Activated CD8-positive, alpha-beta memory T cell treated with anti-CD3 and anti-CD28 coated beads, Interleukin-2, amount 50 U/mL, for 1 hour (primary cell): ENCODE measurements at regions not wholly inside any gene's neighbourhood (a gene's known extent, or its start where the extent isn't known, plus 50 kb on each side); places are given as distances from the start of the nearest gene placed in this dataset.

Source experiments
- DNase-seq: peaks from one replicate; pipeline ENCODE4 v3.0.0-alpha.2; 2020; ENCODE audit errors: extremely low read depth

DNA sequence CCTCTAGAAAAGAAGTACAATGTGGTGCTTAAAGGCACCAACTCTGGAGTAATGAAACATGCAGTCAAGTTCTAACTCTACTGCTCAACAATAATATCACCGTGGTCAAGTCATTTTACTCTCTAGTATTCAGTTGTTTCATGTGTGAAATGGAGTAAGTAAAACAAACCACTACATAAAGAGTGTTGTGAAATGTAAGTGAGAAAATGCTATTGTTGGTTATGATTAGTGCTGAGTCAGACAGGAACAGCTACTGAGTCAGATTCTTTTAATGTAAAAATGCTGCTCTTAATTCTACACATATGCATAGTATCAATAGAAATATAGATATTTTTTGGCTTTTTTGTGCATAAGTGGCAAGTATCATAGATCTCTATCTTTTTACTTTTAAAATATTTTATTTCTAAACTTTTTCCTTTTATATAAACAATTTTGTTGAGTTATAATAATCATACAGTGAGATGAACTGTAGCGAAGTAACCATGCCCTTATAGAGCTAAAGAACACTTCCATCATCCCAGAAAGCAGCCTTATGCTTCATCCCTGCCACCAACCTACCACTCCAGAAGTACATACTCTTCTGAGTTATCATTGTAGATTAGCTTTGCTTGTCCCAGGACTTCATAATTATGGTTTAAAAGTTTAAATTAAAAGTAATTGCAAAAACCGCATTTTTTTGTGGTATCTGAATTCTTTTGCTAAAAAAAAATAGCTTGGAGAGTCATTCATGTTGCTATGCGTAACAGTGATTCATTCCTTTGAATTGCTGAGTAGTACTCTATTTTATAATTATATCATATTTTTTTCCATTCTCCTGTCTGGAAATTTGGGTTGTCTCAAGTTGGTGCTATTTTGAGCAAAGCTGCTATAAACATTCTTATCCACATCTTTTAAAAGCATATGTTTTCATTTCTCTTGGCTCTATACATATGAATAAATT is 548.2 kb upstream of the CLINT1 start:
- no peak for DNase-seq

DNA sequence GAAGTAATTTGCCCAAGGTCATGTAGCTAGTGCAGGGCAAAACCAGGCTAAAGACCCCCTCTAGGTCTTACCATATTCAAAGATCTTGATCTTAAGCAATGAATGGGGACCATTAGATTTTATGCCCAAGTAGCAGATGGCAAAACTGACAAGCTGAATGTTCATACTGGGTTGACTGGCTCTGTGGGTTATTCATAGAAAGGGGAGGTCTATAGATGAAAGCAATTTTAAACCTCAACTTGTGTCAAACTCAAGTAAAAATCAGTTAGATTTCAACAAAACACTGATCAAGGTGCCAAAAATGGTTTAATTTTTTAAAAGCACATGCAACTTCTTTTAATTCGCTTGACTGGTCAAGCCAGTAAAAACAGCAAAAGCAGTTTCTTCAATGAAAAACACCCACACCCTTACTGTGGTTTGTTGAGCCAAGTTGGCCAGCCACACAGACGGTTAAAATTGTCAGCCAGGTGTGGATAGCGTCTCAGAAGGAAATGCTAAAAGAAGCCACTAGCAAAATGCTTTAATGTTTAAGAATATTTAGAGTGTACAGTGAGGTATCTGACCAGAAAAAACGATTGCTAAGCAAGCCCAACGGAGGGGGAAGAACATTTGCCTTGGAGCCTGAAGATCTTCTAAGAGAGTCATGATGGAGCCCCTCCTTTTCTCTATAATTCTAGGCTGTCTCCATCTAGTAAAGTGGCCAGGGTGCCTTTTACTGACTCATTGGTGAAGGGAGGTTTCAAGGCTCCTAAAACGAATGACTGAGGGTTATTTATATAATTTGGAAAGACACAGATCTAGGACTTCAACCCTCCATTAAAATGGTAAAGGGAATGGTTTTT is 539.6 kb upstream of the CLINT1 start:
- no peak for DNase-seq

DNA sequence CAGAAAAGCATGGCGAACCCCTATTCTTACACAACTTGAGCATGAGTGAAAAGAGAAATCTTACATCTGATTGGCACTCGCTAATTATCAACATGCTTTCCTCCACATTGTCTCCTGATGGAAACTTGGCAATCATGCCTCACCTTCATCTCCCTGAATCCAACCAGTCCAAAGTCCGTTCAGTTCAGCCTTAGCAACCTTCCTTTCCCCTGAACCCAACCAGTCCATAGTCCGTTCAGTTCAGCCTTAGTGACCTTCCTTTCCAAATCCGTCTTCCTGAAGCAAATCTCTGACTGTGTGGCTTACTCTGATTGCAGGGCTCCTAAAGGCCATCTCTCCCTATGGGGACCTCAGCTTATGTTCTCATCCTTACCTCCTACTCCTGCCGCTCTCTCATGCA is 538.3 kb upstream of the CLINT1 start:
- no peak for DNase-seq

DNA sequence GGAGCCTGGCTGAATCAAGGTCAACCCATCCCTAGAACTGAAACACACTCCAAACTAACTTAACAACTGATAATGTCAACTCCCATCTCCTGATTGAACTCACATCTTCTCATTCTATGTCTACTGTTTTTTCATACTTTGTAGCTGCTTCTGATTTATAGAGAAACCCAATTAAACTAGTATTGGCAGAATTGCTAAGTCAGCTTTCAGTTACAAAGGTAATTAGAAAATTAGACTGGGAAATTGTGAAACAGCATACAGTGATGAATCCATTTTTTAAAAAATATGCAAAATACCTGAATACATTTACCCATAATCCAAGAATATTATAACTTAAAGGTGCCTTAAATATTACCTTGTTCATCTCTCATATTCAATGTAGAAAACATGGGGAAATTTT is 535.2 kb upstream of the CLINT1 start:
- no peak for DNase-seq

DNA sequence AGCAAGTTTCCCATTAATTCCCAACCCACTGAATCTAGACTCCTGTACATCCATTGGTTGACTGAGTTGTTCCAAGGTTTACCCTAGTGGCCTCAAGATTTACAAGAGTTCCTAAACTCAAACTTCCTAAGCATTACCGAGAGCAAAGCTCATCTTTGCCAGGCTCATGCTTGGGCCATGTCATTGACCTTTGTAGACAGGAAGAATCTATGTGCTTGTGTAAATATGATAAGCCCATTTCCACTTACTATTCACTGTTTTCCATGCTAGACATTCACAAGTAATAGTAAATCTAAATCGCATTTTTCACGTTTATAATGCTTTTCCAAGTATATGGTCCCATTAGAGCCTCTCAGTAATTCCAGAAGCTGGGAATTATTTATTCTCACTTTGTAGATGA is 534.5 kb upstream of the CLINT1 start:
- DNase-seq, result no peak

DNA sequence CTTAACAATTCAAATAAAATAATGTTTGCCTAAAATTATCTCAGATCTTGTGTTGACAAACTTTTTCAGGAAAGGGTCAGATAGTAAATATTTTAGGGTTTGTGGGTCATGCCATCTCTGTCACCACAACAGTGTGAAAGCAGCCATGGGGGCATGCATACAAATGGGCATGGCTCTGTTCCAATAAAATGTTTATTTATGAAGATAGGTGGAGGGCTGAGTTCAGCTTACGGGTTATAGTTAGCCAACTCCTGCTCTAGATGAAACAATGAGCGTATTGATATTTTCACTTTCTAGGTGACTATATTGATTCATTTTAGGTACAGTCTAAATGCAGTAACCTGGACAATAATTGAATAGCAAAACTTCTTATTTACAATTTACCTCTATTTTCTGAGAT is 533.8 kb upstream of the CLINT1 start:
- DNase-seq, result no peak

DNA sequence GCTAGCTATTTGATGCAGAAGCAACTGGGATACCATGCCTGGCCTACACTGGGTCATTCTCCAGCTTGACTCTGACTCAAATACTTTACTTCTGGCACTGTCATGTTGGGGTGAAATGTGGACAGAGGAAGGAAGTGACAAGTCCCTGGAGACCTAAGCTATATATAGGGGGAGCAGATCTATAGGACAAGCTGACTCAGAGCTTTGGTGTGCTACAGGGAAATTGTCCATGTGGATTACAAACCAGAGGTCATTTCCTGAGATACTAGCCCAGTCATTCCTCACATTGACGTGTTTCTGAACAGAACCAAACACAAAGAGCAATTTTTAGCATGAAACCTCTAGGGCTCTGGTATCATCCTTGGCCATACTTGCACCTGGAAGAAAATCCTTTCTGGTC is 531.6 kb upstream of the CLINT1 start:
- DNase-seq, result no peak

DNA sequence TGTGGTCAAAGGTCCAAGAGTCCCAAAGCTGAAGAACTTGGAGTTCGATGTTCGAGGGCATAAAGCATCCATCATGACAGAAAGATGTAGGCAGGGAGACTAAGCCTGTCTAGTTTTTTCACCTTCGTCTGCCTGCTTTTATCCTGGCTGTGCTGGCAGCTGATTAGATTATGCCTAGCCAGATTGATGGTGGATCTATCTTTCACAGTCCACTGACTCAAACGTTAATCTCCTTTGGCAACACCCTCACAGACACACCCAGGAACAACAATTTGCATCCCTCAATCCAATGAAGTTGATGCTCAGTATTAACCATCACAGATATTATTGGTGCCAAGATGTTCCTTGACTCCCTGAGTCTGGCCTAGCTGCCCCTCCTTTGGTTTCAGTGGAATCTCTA is 530.8 kb upstream of the CLINT1 start:
- DNase-seq, result no peak

DNA sequence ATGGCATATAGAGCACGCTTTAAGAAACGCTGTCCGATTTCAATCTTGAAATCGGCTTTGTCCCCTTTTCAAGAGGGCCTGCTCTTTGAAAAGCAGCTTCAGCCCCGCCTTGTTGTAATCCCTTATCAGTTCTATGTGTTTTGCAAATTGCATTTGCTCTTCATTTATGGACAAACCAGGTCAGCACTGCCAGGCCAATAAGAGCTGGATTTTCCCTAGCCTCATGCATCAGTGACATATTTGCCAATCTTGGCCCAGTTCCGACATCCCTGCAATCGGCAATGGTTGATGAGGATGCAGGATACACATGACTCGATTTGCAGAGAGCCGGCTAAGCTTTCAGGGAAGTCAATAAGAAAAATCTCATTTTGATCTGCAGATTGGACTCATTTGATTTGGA is 529.1 kb upstream of the CLINT1 start:
- DNase-seq, result no peak

DNA sequence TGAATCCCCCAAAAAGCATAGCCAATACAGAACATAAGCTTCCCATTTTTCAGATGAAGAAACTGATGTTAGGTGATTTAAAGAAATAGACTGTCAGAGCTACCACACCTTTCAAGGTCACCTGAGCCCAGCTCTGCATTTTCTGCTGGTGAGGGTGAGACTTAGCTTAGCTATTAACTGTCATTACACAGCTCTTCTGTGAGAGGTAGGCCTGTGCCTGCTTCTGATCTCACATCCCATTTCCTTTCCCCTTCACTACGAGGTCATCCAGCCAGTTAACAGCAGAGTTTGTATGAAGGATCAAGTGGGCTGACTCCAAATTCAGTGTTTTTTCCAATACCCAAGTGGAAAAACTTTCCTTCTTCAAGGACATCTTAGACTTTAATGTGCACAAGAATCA is 528.6 kb upstream of the CLINT1 start:
- no peak for DNase-seq

DNA sequence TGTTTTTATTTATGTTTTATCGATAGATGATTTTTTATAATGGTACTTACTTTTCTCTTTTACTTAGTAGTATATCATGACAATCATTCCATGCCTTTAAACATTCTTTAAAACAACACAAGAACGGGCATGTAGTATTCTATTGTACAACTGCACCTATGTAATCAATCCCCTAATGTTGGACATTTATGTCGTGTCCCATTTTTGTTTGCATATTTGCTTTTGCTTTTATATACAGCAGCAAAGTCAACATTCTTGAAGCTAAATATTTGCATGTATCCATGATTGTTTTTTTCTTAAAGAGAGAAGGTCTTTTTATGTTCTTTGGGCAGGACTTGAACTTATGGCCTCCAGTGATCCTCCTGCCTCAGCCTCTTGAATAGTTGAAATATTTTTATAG is 527.0 kb upstream of the CLINT1 start:
- DNase-seq, result no peak

DNA sequence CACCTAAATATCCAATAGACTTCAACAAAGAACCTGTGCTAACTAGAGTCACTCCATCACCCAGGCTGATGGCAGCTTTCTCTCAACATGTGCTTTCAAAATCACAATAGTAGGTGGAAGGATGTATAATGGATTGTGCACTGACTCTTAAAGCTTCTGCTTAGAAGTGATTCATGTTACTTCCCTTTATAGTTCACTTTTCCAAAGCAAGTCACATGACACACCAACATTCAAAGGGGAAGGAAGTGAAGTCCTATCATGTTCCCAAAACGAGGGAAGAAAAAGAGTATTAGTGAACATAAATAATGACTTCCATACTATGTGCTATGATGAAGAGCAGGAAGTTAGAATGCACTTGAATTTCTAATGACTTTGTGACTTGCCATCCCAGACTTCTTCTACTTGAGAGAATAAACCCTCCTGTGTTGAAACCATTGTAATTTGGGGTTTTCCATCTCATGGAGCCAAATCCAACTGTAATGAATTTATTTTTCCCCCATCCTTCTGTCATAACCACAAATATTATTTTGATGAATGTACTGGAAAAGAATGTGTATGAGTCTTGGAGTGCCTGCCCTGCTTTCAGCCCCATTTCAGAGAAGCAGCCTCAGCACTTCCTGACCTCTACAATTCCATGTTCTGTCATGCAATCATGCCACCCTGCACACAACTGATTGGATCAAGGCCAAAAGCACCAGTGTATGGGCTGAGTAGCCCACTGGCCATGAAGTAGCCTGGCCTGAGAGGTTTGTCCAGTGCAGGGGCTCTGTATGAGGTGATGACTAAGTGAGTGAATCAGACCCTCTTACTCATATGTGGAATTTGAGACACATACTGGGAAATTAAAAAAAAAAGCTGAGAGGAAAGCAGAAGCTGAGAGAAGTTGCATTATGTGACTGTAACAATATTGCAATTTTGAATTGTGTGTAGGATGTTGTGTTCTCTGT is 525.9 kb upstream of the CLINT1 start:
- DNase-seq, result no peak

DNA sequence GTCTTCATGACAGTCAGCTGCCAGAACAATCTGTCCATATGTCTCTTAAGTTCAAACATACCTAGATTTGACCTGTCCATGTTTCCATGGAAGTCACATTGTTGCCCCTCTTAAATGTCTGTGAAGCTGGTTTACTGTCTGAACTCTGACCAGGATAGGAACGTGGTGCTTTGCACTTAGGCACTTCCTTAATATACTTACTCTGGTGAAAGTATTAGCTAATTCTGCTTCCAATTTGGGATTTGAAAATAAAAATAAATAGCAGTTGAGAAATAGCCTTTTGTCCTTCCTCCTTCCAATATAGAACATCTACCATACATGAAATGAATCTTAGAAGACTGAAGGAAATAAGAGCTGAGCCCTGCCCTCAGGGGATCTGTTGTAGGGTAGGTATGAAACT is 524.5 kb upstream of the CLINT1 start:
- no peak for DNase-seq

DNA sequence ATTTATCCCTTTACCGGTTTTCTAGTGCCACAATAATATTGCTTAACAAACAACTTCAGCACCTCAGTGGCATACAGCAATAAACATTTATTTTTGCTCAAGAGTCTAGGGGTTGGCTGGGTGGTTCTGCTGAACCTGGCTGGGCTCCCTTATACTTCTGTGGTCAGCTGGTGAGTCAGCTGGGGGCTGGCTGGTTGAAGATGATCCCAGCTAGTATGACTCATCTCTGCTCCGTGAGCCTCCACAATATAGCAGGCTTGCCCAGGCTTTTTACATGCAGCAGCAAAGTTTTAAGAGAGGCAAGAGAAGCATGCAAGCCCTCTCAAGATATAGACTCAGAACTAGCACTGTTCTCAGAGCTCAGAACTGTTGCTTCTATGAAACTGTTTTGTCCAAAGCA is 523.5 kb upstream of the CLINT1 start:
- DNase-seq, result no peak

DNA sequence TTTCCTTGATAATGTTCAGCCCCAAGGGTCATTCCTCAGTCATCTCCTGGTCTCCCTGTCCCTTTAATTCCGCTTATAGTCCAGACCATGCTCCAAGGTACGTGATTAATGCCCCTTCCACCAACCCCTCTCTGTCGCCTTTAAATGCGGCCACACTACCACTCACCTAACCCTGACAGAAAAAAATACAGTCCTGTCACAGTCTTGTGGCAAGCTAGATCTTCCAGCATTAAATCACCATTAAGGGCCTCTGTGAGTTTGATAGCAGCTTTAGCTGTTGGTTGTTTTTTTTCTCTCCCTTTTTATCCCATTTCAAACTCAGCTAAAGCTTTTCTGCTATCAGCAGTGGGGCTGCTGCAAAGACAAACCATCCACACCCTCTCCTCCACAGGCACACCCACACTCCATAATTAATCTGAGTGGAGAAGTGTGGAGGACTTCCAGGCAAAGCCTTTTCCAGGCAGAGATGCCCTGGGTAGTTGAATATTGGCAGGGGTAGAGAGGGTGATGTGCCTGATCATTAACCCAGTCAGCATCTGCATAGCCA is 522.7 kb upstream of the CLINT1 start:
- DNase-seq, result no peak

DNA sequence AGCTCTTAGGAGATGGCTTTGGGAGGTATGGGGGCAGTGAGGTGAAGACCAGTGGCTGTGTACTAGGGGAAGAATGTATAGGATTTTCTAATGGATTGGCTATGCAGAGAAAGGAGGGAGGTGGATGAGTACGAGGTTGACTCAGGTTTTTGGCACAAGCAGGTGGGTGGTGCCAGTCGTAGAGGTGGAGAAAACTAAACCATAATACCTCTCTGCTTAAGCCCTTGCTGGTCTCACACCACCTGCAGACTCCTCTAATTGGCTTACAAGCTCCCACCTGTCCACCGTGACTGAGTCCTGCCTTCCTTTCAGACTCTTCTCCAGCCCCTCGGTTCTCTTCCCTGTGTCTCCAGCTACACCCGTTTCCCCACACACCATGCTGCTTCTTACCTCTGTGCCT is 521.7 kb upstream of the CLINT1 start:
- no peak for DNase-seq

DNA sequence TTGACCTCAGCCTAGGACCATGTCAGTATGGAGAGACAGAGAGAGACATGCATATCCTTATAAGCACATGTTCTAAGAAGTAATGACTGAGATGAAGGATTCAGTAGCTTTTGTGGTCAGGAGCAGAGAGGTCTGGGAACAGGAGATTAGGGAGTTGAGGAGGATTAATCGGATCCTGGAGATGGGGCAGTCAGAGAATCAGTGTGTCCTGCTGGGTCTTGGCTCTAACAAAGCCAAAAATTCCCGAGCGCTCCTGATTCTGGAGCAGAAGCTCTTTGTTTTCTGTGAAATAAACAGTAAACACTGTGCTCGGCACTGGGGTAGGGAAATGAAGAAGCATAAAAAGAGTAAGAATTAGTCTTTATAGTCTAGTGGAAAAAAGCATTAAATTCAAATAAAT is 520.0 kb upstream of the CLINT1 start:
- no peak for DNase-seq

DNA sequence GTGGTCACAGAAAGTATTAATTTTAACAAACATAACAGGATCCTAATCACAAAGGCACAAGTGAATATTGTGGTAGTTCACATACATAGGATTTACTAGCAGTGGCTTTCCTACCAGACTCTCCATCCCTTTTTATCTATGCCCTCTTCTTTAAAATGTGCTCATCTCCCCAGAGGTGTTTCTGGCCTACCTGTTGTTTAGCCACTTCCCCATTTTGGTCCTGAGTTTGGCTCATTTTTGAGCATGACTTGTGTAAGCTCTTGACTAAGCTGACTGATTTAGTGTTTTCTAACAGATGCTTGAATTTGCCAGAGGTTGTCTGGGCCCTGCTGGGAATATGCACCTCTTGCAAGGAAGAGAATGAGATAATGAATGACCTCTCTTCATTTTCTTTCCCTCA is 517.7 kb upstream of the CLINT1 start:
- no peak for DNase-seq

DNA sequence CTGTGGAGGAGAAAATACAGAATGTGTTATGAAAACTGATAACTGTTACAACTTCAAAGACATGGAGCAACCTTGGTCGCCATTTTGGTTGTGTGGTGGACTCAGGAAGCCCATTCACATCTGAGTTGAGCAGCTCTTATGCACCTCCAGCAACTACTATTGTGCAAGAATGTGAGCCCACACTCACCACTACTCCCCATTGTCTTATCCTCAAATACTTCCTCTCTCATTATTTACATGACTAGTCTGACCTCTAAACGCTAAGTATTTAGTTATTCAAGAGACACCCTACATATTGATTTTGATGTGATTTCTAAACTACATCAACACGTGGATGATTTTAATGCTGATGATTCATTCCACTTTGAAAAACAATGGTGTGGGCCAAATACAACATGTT is 516.6 kb upstream of the CLINT1 start:
- no peak for DNase-seq

DNA sequence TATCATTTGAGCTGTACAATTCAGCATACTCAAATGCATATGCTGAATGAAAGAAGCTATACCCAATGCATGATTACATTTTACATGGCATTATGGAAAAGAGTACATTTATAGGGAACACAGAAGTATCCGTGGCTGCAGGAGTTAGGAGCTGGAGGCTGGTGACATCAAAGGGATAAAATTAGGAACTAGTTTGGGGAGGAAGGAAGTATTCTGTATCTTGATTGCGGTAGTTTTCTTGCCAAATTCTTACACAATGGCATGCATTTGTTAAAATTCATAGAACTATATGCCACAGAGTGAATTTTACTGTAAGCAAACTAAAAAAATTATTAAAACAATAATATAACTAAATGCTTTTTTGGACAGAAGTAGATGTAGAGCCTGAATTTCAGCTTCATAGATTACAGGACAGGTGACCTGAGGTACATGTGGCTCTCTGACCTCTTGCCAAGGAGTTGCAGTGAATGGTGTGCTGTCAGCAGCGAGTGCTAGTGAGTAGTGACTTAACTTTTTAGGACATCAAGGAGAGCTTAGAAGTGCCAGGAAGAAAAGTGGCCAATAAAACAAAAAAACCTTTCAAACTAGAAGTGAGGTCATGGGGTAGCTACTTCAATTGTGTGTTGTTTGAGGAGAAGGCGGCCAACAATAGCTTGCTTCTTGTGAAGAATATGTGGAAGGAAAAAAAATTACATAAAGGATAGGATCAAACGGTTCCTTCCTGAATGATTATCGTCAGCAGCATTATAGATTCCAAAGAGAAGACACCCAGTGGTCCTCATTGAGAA is 514.9 kb upstream of the CLINT1 start:
- no peak for DNase-seq

DNA sequence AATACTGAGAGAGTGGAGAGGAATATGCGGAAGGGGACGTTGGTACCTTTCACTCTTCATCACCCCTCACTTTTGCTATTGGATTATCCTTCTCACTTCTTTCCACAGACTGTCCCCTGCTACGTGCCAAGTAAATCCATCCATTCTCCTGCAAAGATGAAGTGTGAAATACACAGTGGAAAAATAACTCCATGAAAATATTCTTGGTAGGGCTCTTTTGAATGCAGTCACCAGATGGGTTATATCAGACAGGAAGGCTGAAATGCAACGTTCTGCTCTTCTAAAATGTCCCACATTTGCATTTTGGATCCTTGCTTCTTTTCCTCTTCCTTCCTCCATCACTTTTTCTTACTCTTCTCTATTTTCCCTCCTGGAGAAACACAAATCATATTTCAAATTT is 510.3 kb upstream of the CLINT1 start:
- DNase-seq, result no peak
